IMR-90 (cell line): ENCODE measurements at regions not wholly inside any gene's neighbourhood (a gene's known extent, or its start where the extent isn't known, plus 50 kb on each side); places are given as distances from the start of the nearest gene placed in this dataset.

Source experiments
- ATAC-seq: fragments of 200-7000 bp; cut with Tn5 transposase; 2 replicates; pipeline ENCODE4 v1.9.1; 2020; ENCODE audit warnings: low read depth, mild to moderate bottlenecking, moderate library complexity
- BruUV-seq: library from RNA; stranded (reverse); fragments of 400-500 nt; replicated peaks from 2 replicates; lab custom pipeline; 2021; lab: Mats Ljungman, UMichigan
- CTCF ChIA-PET: fragments of 300-600 bp; formaldehyde crosslinking; extraction: SDS; loops from one replicate; lab custom pipeline; 2021; ENCODE audit warnings: antibody characterized with exemption; lab: Yijun Ruan, JAX
- POLR2A ChIA-PET: fragments of 300-600 bp; sonication (Branson Sonifier 250); formaldehyde crosslinking; loops from one replicate; lab custom pipeline; 2022; ENCODE audit warnings: antibody characterized with exemption; ENCODE audit not compliant: unreplicated experiment; lab: Charles Lee
- DNase-seq: peaks from one replicate; pipeline ENCODE4 v3.0.0; 2013
- H2AFZ ChIP-seq: replicated peaks from 2 replicates; pipeline ENCODE3; 2013; ENCODE audit warnings: low read length, mild to moderate bottlenecking; ENCODE audit not compliant: poor library complexity
- H2AK5ac ChIP-seq: 2 replicates; pipeline ENCODE4 v1.6.1; 2013; ENCODE audit warnings: low read depth, low read length, inconsistent platforms
- H2AK9ac ChIP-seq: replicated peaks from 2 replicates; pipeline ENCODE3; 2013; ENCODE audit warnings: mild to moderate bottlenecking, low read depth, low read length, moderate library complexity; ENCODE audit not compliant: poor library complexity
- H2BK120ac ChIP-seq: 2 replicates; pipeline ENCODE4 v1.6.1; 2013; ENCODE audit warnings: low read depth, low read length, inconsistent platforms
- H2BK15ac ChIP-seq: 3 replicates; pipeline ENCODE4 v1.6.1; 2013; ENCODE audit warnings: low read depth, low read length, inconsistent platforms
- H2BK20ac ChIP-seq: 2 replicates; pipeline ENCODE4 v1.6.1; 2013; ENCODE audit warnings: low read depth, mild to moderate bottlenecking, inconsistent platforms, low read length, moderate library complexity
- H2BK5ac ChIP-seq: 2 replicates; pipeline ENCODE4 v1.6.1; 2013; ENCODE audit warnings: mild to moderate bottlenecking, low read depth, low read length, inconsistent platforms; ENCODE audit not compliant: poor library complexity, severe bottlenecking
- H3K14ac ChIP-seq: replicated peaks from 2 replicates; pipeline ENCODE4 v1.6.1; 2013; ENCODE audit warnings: low read depth, low read length, inconsistent platforms
- H3K18ac ChIP-seq: 2 replicates; pipeline ENCODE4 v1.6.1; 2013; ENCODE audit warnings: low read depth, low read length, control low read depth
- H3K23ac ChIP-seq: 2 replicates; pipeline ENCODE4 v1.6.1; 2013; ENCODE audit warnings: low read depth, low read length, inconsistent platforms
- H3K27ac ChIP-seq: 2 replicates; pipeline ENCODE4 v1.5.1; 2013; ENCODE audit warnings: mild to moderate bottlenecking, control low read depth, low read length; ENCODE audit not compliant: insufficient read depth
- H3K27me3 ChIP-seq: 2 replicates; pipeline ENCODE4 v1.6.1; 2013; ENCODE audit warnings: low read length; ENCODE audit not compliant: control insufficient read depth, insufficient read depth
- H3K36me3 ChIP-seq: 2 replicates; pipeline ENCODE4 v1.6.1; 2013; ENCODE audit warnings: low read length, mixed read lengths; ENCODE audit not compliant: control insufficient read depth, insufficient read depth
- H3K4ac ChIP-seq: 2 replicates; pipeline ENCODE4 v1.6.1; 2013; ENCODE audit warnings: low read depth, low read length, inconsistent platforms
- H3K4me1 ChIP-seq: 2 replicates; pipeline ENCODE4 v1.6.1; 2013; ENCODE audit warnings: low read length, mixed read lengths; ENCODE audit not compliant: control insufficient read depth, insufficient read depth
- H3K4me2 ChIP-seq: 2 replicates; pipeline ENCODE4 v1.6.1; 2013; ENCODE audit warnings: low read depth, mild to moderate bottlenecking, control low read depth, low read length, moderate library complexity
- H3K4me3 ChIP-seq: 2 replicates; pipeline ENCODE4 v1.5.1; 2013; ENCODE audit warnings: low read depth, mild to moderate bottlenecking, control low read depth, low read length, moderate library complexity; ENCODE audit not compliant: insufficient read depth
- H3K56ac ChIP-seq: 2 replicates; pipeline ENCODE4 v1.6.1; 2013; ENCODE audit warnings: low read length, inconsistent platforms; ENCODE audit not compliant: insufficient read depth; ENCODE audit errors: extremely low read depth
- H3K79me1 ChIP-seq, 2 experiments: 2 replicates each; pipeline ENCODE4 v1.6.1; 2013; ENCODE audit warnings: low read length in 2 of 2, inconsistent platforms in 1 of 2, low read depth in 1 of 2
- H3K9ac ChIP-seq: 2 replicates; pipeline ENCODE4 v1.6.1; 2013; ENCODE audit warnings: low read depth, low read length, control low read depth
- H3K9me1 ChIP-seq: 2 replicates; pipeline ENCODE4 v1.6.1; 2013; ENCODE audit warnings: low read length, inconsistent platforms; ENCODE audit not compliant: insufficient read depth
- H3K9me3 ChIP-seq: 2 replicates; pipeline ENCODE4 v1.6.1; 2013; ENCODE audit warnings: low read length; ENCODE audit not compliant: control insufficient read depth, insufficient read depth
- H4K20me1 ChIP-seq: 2 replicates; pipeline ENCODE4 v1.6.1; 2013; ENCODE audit warnings: low read length, inconsistent platforms; ENCODE audit not compliant: insufficient read depth
- H4K5ac ChIP-seq: 2 replicates; pipeline ENCODE4 v1.6.1; 2013; ENCODE audit warnings: mild to moderate bottlenecking, low read depth, low read length, control low read depth
- H4K8ac ChIP-seq, 2 experiments: 2 replicates each; pipeline ENCODE4 v1.6.1; 2013; ENCODE audit warnings: low read depth in 2 of 2, low read length in 2 of 2, control low read depth in 1 of 2, inconsistent platforms in 1 of 2
- H4K91ac ChIP-seq: 2 replicates; pipeline ENCODE4 v1.6.1; 2013; ENCODE audit warnings: low read depth, low read length, inconsistent platforms; ENCODE audit not compliant: insufficient read depth
- BHLHE40 ChIP-seq: fragments of 150-350 bp; IDR thresholded peaks from 2 replicates; pipeline ENCODE4 v1.6.1; 2016; ENCODE audit warnings: mild to moderate bottlenecking, low read depth, low read length
- CEBPB ChIP-seq: IDR thresholded peaks from 2 replicates; pipeline ENCODE4 v1.6.1; 2012; ENCODE audit warnings: low read depth, low read length, improper control_type of control experiment
- CHD1 ChIP-seq: IDR thresholded peaks from 2 replicates; pipeline ENCODE4 v1.6.1; 2012; ENCODE audit warnings: low read depth, low read length, improper control_type of control experiment
- CTCF ChIP-seq: conservative IDR thresholded peaks from 2 replicates; pipeline ENCODE4 v1.5.1; 2012; ENCODE audit warnings: mild to moderate bottlenecking, low read depth, low read length, improper control_type of control experiment
- ELK1 ChIP-seq: fragments of 150-350 bp; IDR thresholded peaks from 2 replicates; pipeline ENCODE4 v1.6.1; 2016; ENCODE audit warnings: low read depth, mild to moderate bottlenecking, low read length, moderate library complexity, borderline replicate concordance
- FOS ChIP-seq: fragments of 150-350 bp; IDR thresholded peaks from 2 replicates; pipeline ENCODE4 v1.6.1; 2016; ENCODE audit warnings: low read depth, low read length
- MAFK ChIP-seq: IDR thresholded peaks from 2 replicates; pipeline ENCODE4 v1.6.1; 2012; ENCODE audit warnings: low read depth, low read length, improper control_type of control experiment
- MAZ ChIP-seq: IDR thresholded peaks from 2 replicates; pipeline ENCODE4 v1.6.1; 2012; ENCODE audit warnings: low read depth, mild to moderate bottlenecking, low read length, improper control_type of control experiment, moderate library complexity, borderline replicate concordance
- MXI1 ChIP-seq: IDR thresholded peaks from 2 replicates; pipeline ENCODE4 v1.6.1; 2012; ENCODE audit warnings: low read depth, mild to moderate bottlenecking, low read length, moderate library complexity, borderline replicate concordance
- NFE2L2 ChIP-seq: fragments of 150-350 bp; IDR thresholded peaks from 2 replicates; pipeline ENCODE4 v1.6.1; 2016; ENCODE audit warnings: low read depth, mild to moderate bottlenecking, low read length
- POLR2A ChIP-seq: IDR thresholded peaks from 2 replicates; pipeline ENCODE4 v1.6.1; 2012; ENCODE audit warnings: mild to moderate bottlenecking, low read depth, low read length
- RAD21 ChIP-seq: IDR thresholded peaks from 2 replicates; pipeline ENCODE4 v1.6.1; 2012; ENCODE audit warnings: low read length, improper control_type of control experiment
- RCOR1 ChIP-seq: IDR thresholded peaks from 2 replicates; pipeline ENCODE4 v1.6.1; 2012; ENCODE audit warnings: mild to moderate bottlenecking, low read length, improper control_type of control experiment; ENCODE audit not compliant: insufficient replicate concordance
- RFX5 ChIP-seq: IDR thresholded peaks from 2 replicates; pipeline ENCODE4 v1.8.0; 2012; ENCODE audit warnings: low read depth, mild to moderate bottlenecking, low read length, moderate library complexity
- SMC3 ChIP-seq: fragments of 150-350 bp; IDR thresholded peaks from 2 replicates; pipeline ENCODE4 v1.6.1; 2016; ENCODE audit warnings: low read depth, mild to moderate bottlenecking, antibody characterized with exemption, low read length, moderate library complexity
- USF2 ChIP-seq: fragments of 150-350 bp; IDR thresholded peaks from 2 replicates; pipeline ENCODE4 v1.6.1; 2017; ENCODE audit warnings: mild to moderate bottlenecking, antibody characterized with exemption, low read length, low read depth
- WGBS, 2 experiments: methylation state at CpG; one replicate each; pipeline versions ENCODE4 v1.1.5 to v1.1.7; 2013; ENCODE audit warnings: missing lambda C conversion rate in 2 of 2; ENCODE audit not compliant: insufficient read length in 1 of 2; ENCODE audit errors: extremely low coverage in 2 of 2; 5-methylcytosine and 5-hydroxymethylcytosine counted together
- dilution Hi-C: fragments of 300-500 bp; cut with HindIII; formaldehyde crosslinking; loops from one replicate; pipeline ENCODE4 v1.14.3; 2018; ENCODE audit warnings: low sequenced_read_pairs; ENCODE audit not compliant: unreplicated experiment
- in situ Hi-C: fragments of 300-500 bp; cut with MboI; formaldehyde crosslinking; loops from 3 replicates; pipeline ENCODE4 v1.14.3; 2019; ENCODE audit warnings: low sequenced_read_pairs, inconsistent platforms, mixed read lengths
- intact Hi-C: fragments of 100-400 bp; cut with micrococcal nuclease; formaldehyde crosslinking; loops from 2 replicates; pipeline ENCODE4 v1.10.0; 2022

- Histone ChIP-seq H3K4ac (no peak overlapping the region), H3K4me1 (no peaks in the 10 kb centered on the region), H3K79me1 (no peaks in the 10 kb centered on the region), H3K4me2 (no peak overlapping the region), H3K4me3 (no peak overlapping the region), H4K5ac (no peak overlapping the region), H3K18ac (no peak overlapping the region), H2BK120ac (no peak overlapping the region), H2BK5ac (no peak overlapping the region), H3K9me3 (peaks cover 10% of the 10 kb centered on the region), H3K56ac (no peak overlapping the region), H4K20me1 (no peaks in the 10 kb centered on the region), H4K91ac (no peak overlapping the region), H3K9ac (no peak overlapping the region), H3K14ac (no peak overlapping the region), H2AFZ (no peak overlapping the region), H2BK15ac (no peak overlapping the region), H2AK9ac (no peak overlapping the region), H4K8ac (no peak overlapping the region), H3K9me1 (no peaks in the 10 kb centered on the region), H2AK5ac (no peak overlapping the region), H3K23ac (no peak overlapping the region), H2BK20ac (no peak overlapping the region), H3K36me3 (no peaks in the 10 kb centered on the region), H3K27me3 (no peaks in the 10 kb centered on the region), H3K27ac (no peak overlapping the region)
- POLR2A ChIA-PET = no interaction called here
- CTCF ChIA-PET = no interaction called here
- in situ Hi-C loops = no loop called here
- TF ChIP-seq RCOR1 = no peak
- no peak for TF ChIP-seq NFE2L2
- no peak for TF ChIP-seq CHD1
- no peak for TF ChIP-seq SMC3
- no peak for TF ChIP-seq FOS
- no peak for TF ChIP-seq ELK1
- no peak for TF ChIP-seq MXI1
- TF ChIP-seq CEBPB = no peak
- TF ChIP-seq USF2 = no peak
- no peak for TF ChIP-seq MAFK
- TF ChIP-seq CTCF = no peak
- no peak for TF ChIP-seq MAZ
- no peak for TF ChIP-seq RFX5
- no peak for TF ChIP-seq RAD21
- TF ChIP-seq POLR2A = no peak
- TF ChIP-seq BHLHE40 = no peak
- intact Hi-C loops = no loop called here
- WGBS, 2 experiments = no CpG with 5 or more reads among the region's 1 CpG
- no peak for DNase-seq
- dilution Hi-C loops = no loop called here
- BruUV-seq = no TSS peak
- ATAC-seq = no peak
These were observed 249.1 kb upstream of the PPFIA2 start for GRCh38 chr12:82008251-82008650.
